Effector CD8-positive, alpha-beta T cell (primary cell): ENCODE measurements at regions not wholly inside any gene's neighbourhood (a gene's known extent, or its start where the extent isn't known, plus 50 kb on each side); places are given as distances from the start of the nearest gene placed in this dataset.

ENCODE experiments used
- DNase-seq: peaks from one replicate; lab custom pipeline; 2025; lab: John Stamatoyannopoulos, UW

- no peak for DNase-seq
Measured at GRCh38 chr1:34330061-34330460, 153.4 kb downstream of the C1orf94 start.

DNA sequence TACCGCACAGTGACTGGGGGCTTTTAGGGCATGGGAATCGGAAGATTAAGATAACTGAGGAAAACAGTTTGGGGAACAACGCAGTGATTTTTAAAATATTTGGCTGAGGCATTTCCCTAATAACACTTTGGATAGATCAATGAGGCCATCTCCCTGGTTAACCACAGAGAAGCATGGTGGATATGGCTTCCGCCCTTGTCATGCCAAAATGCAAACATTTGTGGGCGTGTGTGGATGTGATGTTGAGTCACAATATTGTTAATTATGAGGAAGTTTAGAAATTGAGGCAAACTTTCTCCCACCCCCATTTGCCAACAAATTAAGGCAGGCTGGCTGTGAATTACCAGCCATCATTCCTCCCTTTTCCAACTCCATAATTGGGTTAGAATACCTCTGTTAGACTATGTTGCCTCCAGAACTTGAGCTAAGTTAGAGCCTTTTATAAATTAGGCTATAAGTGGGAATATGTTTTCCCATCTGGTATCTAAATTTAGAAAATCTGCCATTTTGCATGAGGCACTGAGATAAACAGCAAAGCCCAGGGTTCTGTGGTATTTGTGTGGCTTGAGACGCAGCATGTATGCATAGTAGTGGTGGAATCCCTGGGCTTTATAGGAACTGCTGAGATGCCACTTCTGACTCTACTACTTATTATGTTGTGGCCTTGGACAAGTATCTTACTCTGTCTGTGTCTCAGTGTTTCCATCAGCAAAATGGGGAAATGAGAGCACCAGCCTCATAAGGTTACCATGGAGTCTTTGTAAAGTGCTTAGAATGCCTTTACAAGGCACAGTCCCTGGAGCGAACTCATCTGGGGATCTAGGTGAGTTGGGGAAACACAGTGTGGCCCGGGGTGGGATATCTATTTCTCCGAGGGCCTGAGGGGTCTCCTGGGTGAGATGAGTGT is 154.6 kb downstream of the C1orf94 start:
- no peak for DNase-seq

DNA sequence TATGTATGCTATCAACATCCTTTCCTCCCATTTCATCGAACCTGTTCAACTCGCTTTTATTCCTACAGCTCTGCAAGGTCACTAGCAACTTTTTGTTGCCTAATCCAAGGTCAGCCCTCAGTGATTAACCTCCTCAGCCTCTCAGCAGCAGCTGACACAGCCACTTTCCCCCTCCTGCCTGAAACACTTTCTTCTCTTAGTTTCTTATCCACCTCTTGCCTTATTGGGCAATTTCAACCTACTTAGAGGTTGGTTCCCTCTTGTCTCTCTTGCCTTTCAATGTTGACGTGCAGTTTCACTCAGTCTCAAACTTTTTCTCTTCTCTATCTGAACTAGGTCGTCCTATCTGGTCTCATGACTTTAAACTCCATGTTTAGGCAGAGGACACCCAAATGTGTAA is 156.3 kb downstream of the C1orf94 start:
- no peak for DNase-seq

DNA sequence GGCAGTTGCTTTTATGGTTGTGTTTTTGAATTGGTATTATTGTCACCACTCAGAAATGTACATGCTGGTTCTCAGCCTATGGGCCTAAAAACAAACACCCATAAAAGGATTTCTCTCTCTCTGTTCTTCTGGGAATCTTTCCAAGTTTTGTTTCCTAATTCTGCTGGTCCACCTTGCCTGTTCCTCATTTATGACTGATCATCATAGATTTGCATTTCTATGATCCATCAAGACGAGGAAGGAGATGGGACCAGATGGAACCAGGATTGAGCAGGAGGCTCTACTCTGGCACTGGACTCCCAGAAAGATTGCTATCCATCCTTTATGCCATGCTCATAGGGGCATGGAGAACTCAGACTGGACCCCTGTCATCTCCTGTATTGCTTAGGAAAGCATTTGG is 162.2 kb downstream of the C1orf94 start:
- DNase-seq = no peak

DNA sequence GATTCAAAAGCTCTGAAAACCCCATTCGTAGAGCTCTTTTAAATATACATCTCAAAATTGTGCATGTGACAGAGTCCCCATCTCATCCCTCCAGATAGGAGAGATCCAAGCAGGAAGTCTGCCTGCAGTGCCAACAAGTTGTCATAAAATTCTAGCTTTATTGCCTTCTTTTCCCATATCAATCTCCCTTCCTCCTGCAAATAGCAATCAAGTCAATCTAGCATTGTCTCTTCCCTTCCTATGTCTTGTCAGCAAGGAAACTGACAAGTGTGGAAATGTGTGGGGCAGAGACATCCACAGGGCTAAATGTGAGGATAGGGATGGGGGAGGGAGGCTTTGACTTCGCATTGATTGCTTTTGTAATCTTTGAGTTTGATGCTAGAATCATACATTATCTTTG is 165.2 kb downstream of the C1orf94 start:
- DNase-seq = no peak

DNA sequence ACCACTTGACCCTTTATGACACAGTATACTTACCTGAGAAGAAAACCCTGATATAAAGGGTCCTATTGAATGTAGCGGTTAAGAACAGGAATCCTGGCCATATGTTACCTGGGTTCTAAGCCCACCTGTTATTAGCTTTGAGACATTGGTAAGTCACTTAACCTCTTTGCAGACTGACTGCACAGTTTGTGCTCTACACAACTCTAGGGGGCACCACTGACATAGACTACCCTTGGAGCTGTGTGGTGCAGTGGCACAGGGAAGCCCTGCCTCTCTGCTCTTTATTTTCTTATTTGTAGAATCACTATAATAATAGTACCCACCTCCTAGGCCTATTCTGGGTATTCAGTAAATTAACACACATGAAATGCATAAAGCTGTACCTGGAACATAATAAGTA is 165.6 kb downstream of the C1orf94 start:
- no peak for DNase-seq

DNA sequence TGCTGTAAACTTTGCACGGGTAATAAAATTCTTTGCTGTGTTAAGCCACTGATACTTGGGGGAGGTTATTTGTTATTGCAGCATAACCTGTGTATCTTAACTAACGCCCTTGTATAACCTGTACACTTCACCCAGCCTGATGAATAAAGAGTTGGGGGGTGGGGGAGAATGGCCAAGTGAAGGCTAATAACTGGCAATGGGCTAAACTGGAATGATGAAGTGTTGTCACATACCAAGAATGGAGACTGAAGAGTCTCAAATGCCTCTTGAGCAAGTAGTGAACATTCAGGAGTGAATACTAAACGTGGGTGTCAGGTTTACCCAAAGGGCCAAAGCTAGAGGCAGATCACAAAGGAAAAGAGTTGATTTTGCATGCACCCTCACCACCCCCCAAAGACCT is 169.4 kb downstream of the C1orf94 start:
- DNase-seq = no peak

DNA sequence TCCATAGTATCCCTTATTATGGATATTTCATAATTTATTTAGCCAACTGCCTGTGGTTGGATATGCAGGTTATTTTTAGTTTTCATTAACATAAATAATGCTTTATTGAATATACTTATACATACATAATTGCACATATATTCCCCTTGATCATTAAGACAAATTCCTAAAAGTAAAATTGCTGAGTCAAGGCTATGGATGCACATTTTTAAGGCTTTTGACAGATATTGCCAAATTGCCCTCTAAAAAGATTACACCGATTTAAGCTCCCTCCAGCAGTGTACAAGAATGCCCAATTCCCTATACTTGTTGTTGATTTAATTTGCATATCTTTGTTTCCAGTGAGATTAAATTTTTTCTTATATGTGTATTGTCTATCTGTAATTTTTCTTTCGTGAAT is 176.7 kb downstream of the C1orf94 start:
- no peak for DNase-seq

GRCh38 chr1:34354367-34354766 is 177.7 kb downstream of the C1orf94 start:
- no peak for DNase-seq

- no peak for DNase-seq
Measured at GRCh38 chr1:34356853-34357252, 180.1 kb downstream of the C1orf94 start.

DNA sequence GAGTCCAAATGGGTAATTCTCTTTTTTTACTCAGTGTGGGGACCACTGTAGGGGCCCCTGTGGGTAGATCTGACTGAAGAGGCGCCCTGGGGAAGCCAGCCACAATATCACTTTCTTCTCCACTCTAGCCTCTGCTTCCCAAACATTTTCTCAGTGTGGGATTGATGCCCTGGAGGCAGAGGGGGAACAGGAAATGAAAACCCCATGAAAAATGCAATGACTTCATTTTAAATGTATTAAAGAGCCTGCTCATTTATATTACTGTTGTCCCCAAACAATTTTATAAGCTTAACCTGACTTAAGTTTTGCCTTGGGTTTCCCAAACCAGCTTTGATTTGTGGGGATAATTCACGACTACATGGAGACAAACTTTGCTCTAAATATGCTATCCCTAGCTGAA is 181.9 kb downstream of the C1orf94 start:
- DNase-seq = no peak

GRCh38 chr1:34359411-34359810 is 182.7 kb downstream of the C1orf94 start:
- DNase-seq = no peak

GRCh38 chr1:34360574-34360973 is 183.9 kb downstream of the C1orf94 start:
- no peak for DNase-seq

- no peak for DNase-seq
Measured at GRCh38 chr1:34361121-34361520, 184.4 kb downstream of the C1orf94 start.

- DNase-seq = no peak
Measured at GRCh38 chr1:34361781-34362357, 185.2 kb downstream of the C1orf94 start.

GRCh38 chr1:34362949-34363348 is 186.2 kb downstream of the C1orf94 start:
- no peak for DNase-seq

GRCh38 chr1:34363447-34363846 is 186.7 kb downstream of the C1orf94 start:
- no peak for DNase-seq

GRCh38 chr1:34363915-34364314 is 187.2 kb downstream of the C1orf94 start:
- no peak for DNase-seq

DNA sequence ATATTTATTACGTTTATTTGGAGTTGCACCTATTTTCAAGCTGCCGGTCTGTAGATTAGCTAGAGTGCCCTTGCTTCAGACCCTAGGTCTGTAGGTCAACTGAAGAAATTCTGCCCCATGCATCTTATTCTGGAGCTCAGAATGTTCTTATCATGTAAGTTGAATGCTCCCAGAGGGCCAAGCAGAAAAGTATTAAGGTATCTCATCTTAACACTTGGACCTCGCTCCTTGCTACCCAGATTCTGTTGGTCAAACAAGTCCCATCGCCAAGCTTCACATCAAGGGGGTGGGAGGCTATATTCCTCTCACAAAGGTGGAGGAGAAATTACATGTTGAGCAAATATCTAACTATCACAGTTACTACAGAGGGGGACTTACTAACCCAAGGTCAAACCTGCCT is 187.7 kb downstream of the C1orf94 start:
- DNase-seq = no peak

GRCh38 chr1:34365295-34365694 is 188.6 kb downstream of the C1orf94 start:
- no peak for DNase-seq

DNA sequence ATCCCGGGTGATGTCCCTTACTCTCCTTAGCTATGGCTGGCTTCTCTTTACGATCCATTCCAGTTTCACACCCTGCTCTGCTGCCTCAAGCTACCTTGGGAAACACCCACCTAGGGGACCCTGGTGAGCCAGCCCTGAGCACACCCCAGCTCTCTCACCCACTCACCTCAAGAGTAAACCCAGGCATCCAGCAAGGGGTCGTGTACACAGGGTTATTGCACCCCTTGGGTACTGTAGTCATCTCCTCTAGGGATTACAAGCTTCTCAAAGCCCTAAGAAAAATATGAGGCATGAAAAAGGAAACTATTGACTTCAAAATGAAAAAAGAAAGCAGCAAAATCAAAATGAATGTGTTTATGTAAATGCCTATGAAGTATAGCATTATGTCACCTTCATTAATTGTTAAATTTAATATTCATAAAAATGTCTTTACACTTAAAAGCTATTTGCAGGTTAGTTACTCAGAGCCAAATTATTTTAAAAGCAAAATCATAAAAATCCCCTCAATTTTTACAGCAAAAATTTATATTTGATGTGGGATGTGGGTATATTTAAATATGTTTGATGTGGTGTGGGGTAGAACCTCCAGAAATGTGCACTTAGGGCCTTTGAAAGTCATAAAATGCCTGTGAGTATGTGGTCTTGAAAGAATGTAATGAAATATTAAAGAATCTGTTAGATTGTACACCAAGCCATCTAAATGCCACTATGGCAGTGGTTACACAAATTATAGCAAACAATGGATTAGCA is 190.3 kb downstream of the C1orf94 start:
- DNase-seq = no peak

DNA sequence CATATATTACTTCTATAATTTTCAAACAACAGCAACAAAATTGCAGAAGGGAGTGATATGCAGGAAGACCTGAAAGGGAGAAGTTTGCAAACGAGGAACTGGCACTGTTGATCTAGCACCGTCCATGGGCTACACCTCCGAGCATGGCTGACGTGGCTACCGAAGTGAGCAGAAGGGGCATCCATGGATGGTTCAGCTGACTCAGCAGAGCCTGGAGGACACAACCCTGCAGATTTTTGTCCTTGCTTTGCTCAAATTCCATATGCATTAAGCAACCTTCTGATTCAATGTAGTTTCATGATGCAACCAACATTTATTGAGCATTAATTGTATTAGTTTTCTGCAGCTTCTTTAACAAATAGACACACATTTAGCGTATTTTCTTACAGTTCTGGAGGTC is 191.2 kb downstream of the C1orf94 start:
- DNase-seq = no peak
